ENCODE measurements at regions not wholly inside any gene's neighbourhood (a gene's known extent, or its start where the extent isn't known, plus 50 kb on each side); places are given as distances from the start of the nearest gene placed in this dataset.
"Not testable (repeated sequence)": the region's sequence is repeated elsewhere in the genome, so short reads cannot be mapped to it uniquely, and the experiment has no call there.

DNA sequence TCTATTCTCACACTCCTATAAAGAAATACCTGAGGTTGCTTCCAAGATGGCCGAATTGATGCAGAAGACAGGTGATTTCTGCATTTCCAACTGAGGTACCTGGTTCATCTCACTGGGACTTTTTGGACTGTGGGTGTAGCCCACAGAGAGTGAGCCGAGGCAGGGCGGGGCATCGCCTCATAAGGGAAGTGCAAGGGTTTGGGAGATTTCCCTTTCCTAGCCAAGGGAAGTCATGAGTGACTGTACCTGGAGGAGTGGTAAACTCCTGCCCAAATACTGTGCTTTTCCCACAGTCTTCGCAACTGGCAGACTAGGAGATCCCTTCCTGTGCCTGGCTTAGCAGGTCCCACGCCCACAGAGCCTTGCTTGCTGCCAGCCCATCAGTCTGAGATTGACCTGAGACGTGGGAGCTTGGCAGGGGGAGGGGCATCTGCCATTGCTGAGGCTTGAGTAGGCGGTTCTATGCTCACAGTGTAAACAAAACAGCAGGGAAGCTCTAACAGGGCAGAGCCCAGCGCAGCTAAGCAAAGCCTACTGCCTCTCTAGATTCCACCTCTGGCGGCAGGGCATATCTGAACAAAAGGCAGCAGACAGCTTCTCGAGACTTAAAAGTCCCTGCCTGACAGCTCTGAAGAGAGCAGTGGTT, 152.2 kb downstream of the ARL4A start:
- Histone ChIP-seq H3K79me2 (ENCODE audit: insufficient read depth, low read length) (no peaks in the 10 kb centered on the region), H2AFZ (ENCODE audit: low read depth, low read length) (no peak overlapping the region), H3K4me1 (ENCODE audit: insufficient read depth, low read length) (no peaks in the 10 kb centered on the region), H3K27me3 (ENCODE audit: insufficient read depth, low read length, poor library complexity) (no peaks in the 10 kb centered on the region), H3K27ac (ENCODE audit: low read length) (no peak overlapping the region), H3K4me3 (ENCODE audit: low read depth in 1 of 2, low read length in 2 of 2) (no peak overlapping the region), H3K36me3 (ENCODE audit: insufficient read depth, low read length) (no peaks in the 10 kb centered on the region), H3K9ac (ENCODE audit: low read depth, low read length) (no peak overlapping the region), H4K20me1 (ENCODE audit: insufficient read depth, low read length) (no peaks in the 10 kb centered on the region), H3K4me2 (ENCODE audit: insufficient read depth, low read length) (no peak overlapping the region), H3K9me3 (ENCODE audit: insufficient read depth, low read length, severe bottlenecking) (peaks cover 2% of the 10 kb centered on the region)
- DNase-seq (no peak), ATAC-seq (ENCODE audit: insufficient read depth, low read depth) (no peak)
- no peak for TF ChIP-seq EZH2 (IDR thresholded peaks at IDR 0.05; ENCODE audit: borderline replicate concordance, low read depth, low read length, severe bottlenecking)
- TF ChIP-seq, protein P1, sequence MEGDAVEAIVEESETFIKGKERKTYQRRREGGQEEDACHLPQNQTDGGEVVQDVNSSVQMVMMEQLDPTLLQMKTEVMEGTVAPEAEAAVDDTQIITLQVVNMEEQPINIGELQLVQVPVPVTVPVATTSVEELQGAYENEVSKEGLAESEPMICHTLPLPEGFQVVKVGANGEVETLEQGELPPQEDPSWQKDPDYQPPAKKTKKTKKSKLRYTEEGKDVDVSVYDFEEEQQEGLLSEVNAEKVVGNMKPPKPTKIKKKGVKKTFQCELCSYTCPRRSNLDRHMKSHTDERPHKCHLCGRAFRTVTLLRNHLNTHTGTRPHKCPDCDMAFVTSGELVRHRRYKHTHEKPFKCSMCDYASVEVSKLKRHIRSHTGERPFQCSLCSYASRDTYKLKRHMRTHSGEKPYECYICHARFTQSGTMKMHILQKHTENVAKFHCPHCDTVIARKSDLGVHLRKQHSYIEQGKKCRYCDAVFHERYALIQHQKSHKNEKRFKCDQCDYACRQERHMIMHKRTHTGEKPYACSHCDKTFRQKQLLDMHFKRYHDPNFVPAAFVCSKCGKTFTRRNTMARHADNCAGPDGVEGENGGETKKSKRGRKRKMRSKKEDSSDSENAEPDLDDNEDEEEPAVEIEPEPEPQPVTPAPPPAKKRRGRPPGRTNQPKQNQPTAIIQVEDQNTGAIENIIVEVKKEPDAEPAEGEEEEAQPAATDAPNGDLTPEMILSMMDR (IDR thresholded peaks at IDR 0.05; ENCODE audit: borderline replicate concordance, extremely low read depth, low read length, poor library complexity, severe bottlenecking): no peak

DNA sequence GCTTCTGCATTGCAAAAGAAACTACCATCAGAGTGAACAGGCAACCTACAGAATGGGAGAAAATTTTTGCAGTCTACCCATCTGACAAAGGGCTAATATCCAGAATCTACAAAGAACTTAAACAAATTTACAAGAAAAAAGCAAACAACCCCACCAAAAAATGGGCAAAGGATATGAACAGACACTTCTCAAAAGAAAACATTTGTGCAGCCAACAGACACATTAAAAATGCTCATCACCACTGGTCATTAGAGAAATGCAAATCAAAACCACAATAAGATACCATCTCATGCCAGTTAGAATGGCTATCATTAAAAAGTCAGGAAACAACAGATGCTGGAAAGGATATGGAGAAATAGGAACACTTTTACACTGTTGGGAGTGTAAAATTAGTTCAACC, 157.3 kb downstream of the ARL4A start:
- H3K27ac ChIP-seq (ENCODE audit: low read length); H3K4me3 ChIP-seq (ENCODE audit: low read depth in 1 of 2, low read length in 2 of 2); H3K9ac ChIP-seq (ENCODE audit: low read depth, low read length); DNase-seq; ATAC-seq (ENCODE audit: insufficient read depth, low read depth); H4K20me1 ChIP-seq (ENCODE audit: insufficient read depth, low read length); H3K27me3 ChIP-seq (ENCODE audit: insufficient read depth, low read length, poor library complexity); H3K4me1 ChIP-seq (ENCODE audit: insufficient read depth, low read length); H3K9me3 ChIP-seq (ENCODE audit: insufficient read depth, low read length, severe bottlenecking); H3K4me2 ChIP-seq (ENCODE audit: insufficient read depth, low read length); H2AFZ ChIP-seq (ENCODE audit: low read depth, low read length); H3K79me2 ChIP-seq (ENCODE audit: insufficient read depth, low read length); H3K36me3 ChIP-seq (ENCODE audit: insufficient read depth, low read length): not testable (repeated sequence)

DNA sequence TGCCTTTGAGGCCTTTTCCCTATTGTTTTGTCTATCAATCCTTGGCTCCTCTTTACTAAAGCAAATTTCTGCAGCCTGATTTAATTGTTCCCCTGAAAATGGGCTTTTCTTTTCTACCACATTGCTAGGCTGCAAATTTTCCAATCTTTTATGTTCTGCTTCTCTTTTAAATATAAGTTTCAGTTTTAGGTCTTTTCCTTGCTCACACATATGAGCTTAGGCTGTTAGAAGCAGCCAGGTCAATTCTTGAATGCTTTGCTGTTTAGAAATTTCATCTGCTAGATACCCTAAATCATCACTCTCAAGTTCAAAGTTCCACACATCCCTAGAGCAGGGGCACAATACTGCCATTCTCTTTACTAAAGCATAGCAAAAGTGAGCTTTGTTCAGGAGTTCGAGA, 159.6 kb downstream of the ARL4A start:
- Histone ChIP-seq H3K9ac (ENCODE audit: low read depth, low read length) (no peak overlapping the region), H3K4me1 (ENCODE audit: insufficient read depth, low read length) (no peaks in the 10 kb centered on the region), H3K4me2 (ENCODE audit: insufficient read depth, low read length) (no peak overlapping the region), H3K79me2 (ENCODE audit: insufficient read depth, low read length) (no peaks in the 10 kb centered on the region), H4K20me1 (ENCODE audit: insufficient read depth, low read length) (no peaks in the 10 kb centered on the region), H3K4me3 (ENCODE audit: low read depth in 1 of 2, low read length in 2 of 2) (no peak overlapping the region), H2AFZ (ENCODE audit: low read depth, low read length) (no peak overlapping the region), H3K9me3 (ENCODE audit: insufficient read depth, low read length, severe bottlenecking) (no peaks in the 10 kb centered on the region), H3K36me3 (ENCODE audit: insufficient read depth, low read length) (no peaks in the 10 kb centered on the region), H3K27me3 (ENCODE audit: insufficient read depth, low read length, poor library complexity) (no peaks in the 10 kb centered on the region), H3K27ac (ENCODE audit: low read length) (no peak overlapping the region)
- no peak for ATAC-seq (ENCODE audit: insufficient read depth, low read depth)
- DNase-seq: no peak
- no peak for TF ChIP-seq EZH2 (IDR thresholded peaks at IDR 0.05; ENCODE audit: borderline replicate concordance, low read depth, low read length, severe bottlenecking)
- TF ChIP-seq, protein P1 (IDR thresholded peaks at IDR 0.05; ENCODE audit: borderline replicate concordance, extremely low read depth, low read length, poor library complexity, severe bottlenecking): no peak

DNA sequence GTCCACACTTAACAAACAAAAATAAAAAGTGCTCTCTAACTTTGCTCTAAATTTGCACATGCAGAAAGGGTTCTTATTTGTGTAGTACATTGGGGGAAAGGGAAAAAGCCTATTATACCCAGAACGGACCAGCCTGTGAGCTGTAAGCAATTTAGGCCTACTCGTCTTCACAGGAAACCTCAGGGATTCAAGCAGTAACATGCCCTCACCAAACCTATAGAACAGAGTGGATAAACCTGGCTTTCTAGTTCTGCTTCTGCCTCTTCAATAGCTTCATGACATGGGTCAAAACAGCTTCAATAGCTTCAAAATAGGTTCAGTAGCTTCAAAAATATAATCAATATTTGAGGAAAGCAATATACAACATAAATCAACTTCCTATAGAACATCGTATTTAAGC, 163.7 kb downstream of the ARL4A start:
- Histone ChIP-seq H3K36me3 (ENCODE audit: insufficient read depth, low read length) (no peaks in the 10 kb centered on the region), H2AFZ (ENCODE audit: low read depth, low read length) (no peak overlapping the region), H3K9me3 (ENCODE audit: insufficient read depth, low read length, severe bottlenecking) (no peaks in the 10 kb centered on the region), H3K9ac (ENCODE audit: low read depth, low read length) (no peak overlapping the region), H3K4me2 (ENCODE audit: insufficient read depth, low read length) (no peak overlapping the region), H3K27me3 (ENCODE audit: insufficient read depth, low read length, poor library complexity) (no peaks in the 10 kb centered on the region), H3K4me1 (ENCODE audit: insufficient read depth, low read length) (no peaks in the 10 kb centered on the region), H4K20me1 (ENCODE audit: insufficient read depth, low read length) (no peaks in the 10 kb centered on the region), H3K79me2 (ENCODE audit: insufficient read depth, low read length) (no peaks in the 10 kb centered on the region), H3K27ac (ENCODE audit: low read length) (no peak overlapping the region), H3K4me3 (ENCODE audit: low read depth in 1 of 2, low read length in 2 of 2) (no peak overlapping the region)
- DNase-seq (no peak), ATAC-seq (ENCODE audit: insufficient read depth, low read depth) (no peak)
- TF ChIP-seq EZH2 (IDR thresholded peaks at IDR 0.05; ENCODE audit: borderline replicate concordance, low read depth, low read length, severe bottlenecking): no peak
- TF ChIP-seq, protein P1 (IDR thresholded peaks at IDR 0.05; ENCODE audit: borderline replicate concordance, extremely low read depth, low read length, poor library complexity, severe bottlenecking): no peak

Data from DND-41 (cell line).